ENCODE measurements at regions not wholly inside any gene's neighbourhood (a gene's known extent, or its start where the extent isn't known, plus 50 kb on each side); places are given as distances from the start of the nearest gene placed in this dataset.

DNA sequence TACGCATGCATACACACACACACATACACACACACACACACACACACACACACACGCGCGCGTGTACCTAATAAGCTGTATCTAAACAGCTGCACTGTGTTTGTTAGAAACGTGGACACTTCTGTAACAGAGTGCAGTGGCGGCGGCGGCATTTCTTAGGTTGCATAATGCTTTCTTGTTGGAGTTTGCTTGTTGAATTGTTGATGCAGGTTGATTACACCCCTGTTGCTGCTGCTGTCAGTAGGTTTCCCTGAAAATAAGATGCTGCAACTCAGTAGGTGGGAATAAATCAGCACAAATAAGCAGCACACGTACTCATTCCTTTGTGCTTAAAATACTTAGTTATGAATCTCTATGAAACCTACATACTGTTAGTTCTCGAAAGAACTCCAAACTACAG lies 479.2 kb downstream of the LIG4 start:
- no peak for DNase-seq

DNA sequence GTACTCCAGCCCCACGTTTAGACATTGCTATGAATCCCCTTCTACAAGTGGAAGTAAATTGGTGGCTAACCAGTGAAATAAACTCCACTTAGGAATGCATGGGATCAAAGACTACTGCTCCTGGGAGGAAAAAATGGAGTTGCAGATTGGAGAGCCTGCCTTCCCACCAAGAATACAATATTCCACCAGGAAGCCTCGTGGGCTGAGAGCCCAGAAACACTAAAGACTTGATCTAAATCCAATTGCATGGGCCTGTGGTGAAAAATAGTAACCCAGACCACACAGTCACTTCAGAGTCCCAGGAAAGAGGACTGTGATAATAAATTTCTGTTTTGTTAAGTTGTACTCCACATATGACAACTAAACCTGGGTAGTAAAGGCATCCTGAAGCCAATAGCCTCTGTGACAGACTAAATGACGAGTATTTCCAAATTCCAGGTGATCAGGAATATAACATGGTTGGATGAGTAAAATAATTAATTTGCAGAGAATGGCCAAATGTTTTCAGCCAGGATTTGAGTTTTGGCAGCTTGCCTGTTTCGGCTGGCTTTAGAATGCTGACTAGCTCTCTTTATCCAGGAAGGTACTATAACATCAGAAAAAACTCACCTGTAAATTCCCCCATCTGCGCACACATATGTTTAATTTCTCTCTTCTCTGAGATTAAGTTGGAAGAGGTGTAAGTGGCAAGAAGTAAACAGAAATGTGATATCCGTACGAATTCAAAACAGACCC lies 480.3 kb downstream of the LIG4 start:
- no peak for DNase-seq

DNA sequence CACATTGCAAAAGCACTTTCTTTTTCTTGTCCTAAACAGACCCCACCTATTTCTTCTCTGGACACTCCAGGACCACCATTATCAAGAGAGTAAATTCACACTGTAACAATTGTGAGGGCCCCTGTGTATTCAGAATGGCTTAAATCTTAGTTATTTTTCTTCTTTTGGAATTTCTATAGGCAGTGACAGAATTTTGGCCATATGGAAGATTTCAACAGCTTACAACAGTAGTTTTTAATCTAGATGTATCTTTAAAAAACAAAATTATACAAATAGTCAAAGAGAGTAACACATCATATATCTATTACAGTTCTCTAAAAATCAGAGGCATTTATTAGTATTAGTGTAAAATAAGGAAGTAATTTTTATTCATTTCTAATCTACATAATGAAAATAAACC lies 482.1 kb downstream of the LIG4 start:
- DNase-seq = no peak

DNA sequence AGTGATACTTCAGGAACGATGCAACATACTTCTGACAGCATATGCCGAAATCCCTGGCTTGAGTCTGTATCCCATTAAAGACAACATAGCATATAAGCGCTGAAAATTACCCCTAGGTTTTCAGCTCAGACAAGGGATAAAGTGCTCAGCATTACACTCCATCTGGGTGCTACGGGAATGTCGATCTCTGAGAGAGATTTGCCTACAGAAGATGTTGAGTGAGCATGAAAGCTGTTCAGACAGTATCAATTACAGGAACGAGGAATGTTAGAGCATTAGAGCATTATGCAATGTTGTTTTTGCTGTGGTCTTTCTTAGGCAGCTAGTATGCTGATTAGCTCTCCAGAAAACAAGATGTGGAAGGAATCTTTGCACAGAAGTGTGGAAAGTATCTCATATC lies 484.5 kb downstream of the LIG4 start:
- DNase-seq = no peak

DNA sequence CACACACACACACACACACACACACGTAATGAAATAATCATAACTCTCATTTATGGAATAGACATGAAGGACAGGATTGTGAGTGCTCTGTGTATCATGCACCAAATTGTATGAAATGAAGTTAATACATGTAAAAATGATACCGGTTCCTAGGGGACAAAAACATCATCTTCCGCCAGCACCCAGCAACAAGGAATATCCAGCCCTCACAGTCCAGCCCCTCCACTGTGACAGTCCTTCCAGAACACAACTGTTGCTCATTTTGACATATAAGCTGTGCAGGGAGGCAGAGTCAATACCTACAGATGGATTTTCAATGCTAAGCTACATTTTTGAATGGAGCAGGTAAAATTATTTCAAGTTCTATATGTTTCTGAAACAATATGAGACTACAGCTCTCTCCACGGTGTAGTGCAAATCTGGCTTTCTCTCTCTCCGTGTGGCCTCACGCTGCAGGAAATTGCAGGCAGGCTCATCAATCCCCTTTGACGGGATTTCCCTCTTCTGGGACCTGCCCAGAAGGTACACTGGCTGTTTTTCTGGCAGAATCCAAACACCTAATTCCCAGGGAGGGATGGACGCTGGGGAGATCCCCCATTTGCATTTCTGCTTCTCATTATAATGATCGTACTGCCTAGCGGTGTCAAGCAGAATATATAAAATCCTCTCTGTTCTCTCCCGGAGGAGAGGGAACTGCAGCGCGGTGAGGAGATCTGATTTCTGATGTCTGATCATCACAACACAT lies 494.0 kb downstream of the LIG4 start:
- DNase-seq = no peak

DNA sequence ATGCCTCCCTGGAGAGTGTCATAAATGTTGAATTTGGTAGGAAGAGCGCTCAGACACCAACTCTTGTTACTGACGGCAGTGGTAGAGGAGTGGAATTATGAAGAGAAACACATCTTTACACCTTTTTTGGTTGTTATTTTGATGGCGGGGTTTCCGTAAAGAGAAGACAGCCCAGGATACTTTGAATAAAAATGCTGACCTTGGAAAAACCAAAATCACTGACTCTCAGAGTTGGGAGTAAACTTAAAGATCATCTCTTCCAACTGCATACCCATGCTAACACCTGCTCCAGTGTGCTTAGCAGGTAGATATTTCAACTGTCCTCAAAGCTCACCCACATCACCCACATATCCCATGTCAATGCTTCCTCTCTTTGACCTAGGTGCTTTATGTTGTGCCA lies 498.6 kb downstream of the LIG4 start:
- DNase-seq = no peak

DNA sequence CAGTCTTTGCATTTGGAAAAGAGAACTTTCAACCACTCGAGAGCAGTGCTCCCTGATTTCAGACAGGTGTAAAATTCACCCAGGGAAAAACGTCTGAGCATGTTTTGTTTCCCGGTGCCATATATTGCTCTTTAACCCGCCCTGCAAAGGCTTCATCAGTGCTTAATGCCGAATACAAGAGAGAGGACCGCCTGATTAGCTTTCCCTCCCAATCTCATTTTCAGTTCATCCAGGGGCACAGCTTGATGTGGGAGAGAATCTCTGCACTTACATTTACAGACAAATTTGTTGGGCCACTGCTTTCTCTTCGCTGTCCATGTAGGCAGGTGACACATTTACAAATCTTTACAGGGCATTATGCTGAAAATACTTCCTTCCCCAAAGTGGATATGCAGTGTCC lies 499.1 kb downstream of the LIG4 start:
- DNase-seq = no peak

DNA sequence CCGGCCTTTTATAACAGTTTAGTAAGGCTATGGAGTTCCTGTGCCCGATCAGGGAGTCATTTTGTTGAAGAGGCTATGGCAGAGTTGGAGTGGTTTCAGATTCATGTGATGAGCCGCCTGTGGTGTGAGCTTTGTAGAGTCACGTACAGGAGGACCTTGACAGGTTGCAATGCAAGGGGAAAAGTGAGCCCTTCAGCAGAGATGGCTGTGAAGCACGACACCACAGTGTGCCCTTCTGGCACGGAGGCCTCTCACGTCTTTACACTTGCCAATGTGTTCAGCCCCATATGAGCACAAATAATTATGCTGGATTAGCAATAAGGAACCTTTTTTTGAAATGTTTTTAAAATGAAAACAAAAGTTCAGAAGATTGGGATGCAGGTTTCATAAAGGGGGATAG lies 499.8 kb downstream of the LIG4 start:
- no peak for DNase-seq

DNA sequence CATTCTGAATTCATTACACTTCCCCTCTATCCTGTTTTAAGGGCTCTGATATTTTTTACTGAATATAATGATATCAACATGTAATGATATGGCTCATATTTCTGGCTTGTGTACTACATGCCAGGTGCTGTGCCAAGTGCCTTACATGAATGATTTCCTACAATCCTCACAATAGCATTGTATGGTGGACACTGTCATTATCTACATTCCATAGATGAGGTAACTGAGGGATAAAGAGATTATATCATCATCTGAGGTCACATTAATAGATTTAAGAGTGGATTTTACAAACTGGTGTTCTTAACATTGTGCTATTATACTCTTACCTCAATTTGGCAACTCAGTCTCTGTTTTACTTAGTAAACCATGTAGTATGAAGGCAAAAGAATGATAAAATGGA lies 502.0 kb downstream of the LIG4 start:
- no peak for DNase-seq

DNA sequence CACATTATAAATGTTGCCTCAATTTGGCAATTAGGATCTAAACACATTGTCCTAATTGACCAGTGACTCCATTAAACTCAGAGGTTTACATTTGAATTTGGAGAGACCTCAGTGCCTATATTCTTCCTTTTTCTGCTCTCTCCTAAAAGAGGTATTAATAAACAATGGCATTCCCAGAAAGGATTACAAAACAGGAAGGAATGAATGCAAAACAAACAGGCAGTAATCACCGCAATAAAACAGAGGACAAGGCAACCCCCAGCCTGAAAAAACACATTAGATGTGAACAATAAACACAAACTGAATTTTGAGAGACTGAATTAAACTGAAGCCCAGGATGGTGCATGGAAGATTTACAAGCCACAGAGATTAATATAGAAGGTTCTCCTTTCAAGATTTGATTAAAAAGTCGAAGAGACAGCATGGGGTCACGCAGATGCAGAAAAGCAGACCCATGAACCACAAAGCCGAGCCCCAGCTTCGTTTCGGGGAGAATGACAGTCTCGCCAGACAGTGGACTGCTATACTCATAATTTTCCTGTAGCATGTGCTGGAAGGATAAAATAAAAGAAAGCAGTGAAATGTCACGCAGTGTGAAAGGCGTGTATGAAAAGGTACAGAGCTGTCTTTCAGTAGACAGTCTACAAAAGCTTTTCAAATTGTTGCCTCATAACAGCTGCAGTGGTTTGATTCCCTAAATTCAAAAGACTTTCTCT lies 503.0 kb downstream of the LIG4 start:
- no peak for DNase-seq

DNA sequence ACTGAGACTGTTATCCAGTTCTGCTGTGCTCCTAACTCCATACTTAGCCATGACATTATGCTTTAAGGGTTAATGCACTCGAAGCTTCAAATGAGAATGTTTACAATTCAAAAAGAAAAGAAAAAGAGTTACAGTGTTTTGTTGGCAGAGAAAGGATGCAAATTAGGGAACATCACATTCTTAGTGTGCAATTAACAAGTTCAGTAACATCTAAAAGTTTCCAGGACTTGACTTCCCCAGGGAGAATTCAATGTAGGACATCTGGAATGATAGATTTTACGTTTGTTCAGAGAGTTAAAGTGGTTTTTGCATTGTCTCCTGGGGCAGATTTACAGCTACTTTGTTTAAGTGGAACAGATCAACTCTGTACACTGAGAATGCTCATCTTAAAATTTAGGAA lies 525.2 kb downstream of the LIG4 start:
- DNase-seq = no peak

DNA sequence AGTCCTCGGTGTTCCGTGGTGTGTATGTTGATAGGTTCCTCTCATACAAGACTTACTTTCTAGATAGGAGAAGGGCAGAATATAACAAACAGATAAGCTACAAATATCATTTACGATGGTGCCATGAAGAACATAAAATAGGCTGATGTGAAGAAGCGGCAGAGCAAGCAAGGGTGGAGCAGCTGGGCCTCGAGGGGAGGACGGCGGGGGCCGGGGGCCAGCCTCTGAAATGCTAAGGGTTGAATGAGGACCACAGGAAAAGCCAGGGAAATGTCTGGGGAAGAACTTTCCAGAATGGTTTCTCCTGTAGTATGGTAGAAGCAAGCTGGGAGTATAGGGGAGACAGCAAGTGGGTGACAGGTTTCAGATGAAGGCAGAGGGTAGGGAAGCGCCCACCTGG lies 529.5 kb downstream of the LIG4 start:
- DNase-seq = no peak

DNA sequence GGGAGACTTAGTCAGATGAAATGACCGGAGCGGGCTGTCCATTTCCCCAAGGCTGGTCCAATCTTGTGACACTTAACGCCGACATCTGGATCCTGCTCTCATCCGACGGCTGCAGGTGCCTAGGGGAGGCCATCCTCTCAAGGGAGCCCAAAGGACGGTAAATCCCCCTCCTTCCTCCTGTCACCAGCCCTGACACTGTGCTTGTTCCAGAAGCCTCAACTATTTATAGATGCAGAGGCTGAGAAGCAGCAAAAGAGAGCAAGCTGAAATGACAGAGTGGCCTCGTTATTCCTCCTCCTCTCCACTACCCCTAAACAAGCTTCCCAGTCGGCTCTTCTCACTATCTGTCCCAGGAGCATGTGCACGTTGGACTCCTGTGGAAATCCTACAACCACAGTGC lies 533.7 kb downstream of the LIG4 start:
- no peak for DNase-seq

DNA sequence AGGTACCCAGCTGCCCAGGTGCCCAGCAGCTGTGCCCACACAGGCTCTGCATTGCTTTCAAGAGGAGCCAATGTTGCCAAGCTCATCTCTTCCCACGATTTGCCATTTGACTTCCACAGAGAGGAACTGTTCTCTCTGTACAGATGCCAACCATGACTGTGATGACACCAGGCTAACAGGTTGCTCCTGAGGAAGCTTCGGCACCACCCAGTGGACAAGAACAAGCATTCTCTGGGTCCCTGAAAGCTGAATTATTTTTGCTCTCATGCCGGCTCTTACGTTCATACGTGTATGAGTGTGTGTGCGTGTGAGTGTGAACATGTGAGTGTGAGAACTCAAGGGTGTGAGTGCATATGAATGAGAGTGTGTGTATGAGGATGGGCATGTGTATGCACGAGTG lies 535.2 kb downstream of the LIG4 start:
- DNase-seq = no peak

DNA sequence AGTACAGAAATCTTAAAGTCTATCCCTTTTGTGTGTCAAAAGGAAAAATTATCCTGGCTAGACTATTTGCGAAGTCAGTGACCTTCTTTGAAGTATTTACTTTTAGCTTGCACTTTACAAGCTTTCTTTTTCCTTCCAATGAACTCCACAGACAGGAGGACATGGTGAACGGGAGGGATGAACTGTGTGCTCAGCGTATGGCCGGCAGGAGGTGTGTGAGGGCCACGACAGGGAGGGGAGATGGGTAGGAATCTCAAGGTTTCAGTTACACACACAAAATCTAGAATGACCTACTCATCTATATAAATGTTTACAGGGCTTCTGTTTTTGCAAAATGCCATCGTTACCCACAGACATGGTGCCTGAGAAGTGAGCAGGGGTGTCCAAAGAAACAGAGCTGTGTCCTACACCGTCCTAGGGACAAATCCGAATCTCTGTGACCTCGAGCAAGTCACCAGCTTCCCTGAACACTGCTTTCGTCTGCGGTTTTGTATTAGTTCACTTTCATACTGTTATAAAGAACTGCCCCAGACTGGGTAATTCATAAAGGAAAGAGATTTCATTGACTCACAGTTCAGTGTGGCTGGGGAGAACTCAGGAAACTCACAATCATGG lies 537.2 kb downstream of the LIG4 start:
- no peak for DNase-seq

DNA sequence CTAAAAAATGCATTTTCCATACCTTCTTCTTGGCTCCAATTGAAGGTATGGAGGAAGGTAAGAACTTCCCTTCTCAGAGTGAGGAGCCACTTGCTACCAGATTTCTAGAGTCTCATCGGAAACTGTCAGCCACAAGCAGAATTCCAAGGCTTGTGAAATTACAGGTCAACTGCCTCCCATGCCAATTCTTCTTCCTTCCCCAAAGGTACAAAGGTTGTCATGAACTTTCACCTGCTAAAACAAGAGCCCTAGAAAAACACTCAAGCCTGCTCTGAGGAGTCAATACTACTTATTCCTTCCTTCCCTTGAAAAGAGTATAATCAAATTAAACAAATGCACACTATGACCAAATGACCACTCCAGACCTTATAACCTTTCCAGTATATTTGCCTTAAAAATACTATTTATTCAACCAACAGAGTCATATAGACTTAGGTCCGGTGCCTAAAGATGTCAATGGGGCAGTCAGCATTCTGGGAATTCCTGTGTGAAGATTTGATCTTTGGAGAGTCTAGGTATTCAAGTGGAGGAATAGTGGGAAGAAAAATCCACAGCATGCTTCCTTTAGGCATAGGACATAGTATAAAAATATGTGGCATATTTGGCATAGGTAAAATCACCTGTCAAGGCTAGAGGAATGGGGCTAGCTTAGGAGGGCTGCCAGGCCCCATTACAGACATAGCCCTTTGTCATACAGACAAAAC lies 539.3 kb downstream of the LIG4 start:
- DNase-seq = no peak

DNA sequence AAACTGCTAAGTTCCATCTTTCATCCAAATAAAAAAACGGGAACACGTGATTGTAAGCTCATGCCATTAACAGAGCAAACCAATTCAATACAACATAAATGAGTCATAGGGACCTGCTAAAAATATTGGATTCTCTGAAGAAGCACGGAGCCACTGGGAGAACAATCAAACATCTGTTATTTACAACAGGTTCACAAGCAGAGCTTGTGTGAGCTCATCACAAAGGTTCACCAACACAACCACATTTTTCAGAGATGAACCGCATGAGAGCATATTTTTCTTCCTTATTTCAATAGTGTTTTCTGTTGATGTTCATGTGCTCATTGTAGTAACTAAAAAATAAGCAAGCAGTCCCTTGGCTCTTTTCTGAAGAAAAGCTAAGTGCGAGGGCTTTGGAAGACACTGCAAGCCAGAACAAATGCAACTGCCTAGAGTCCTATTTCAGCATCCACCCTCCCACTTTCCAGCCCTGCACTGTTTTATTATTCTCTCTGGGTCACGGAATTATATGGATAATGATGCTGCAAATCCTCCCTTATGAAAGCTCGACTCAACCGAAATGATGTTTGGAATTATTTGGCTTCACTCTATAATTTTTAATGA lies 545.8 kb downstream of the LIG4 start:
- no peak for DNase-seq

DNA sequence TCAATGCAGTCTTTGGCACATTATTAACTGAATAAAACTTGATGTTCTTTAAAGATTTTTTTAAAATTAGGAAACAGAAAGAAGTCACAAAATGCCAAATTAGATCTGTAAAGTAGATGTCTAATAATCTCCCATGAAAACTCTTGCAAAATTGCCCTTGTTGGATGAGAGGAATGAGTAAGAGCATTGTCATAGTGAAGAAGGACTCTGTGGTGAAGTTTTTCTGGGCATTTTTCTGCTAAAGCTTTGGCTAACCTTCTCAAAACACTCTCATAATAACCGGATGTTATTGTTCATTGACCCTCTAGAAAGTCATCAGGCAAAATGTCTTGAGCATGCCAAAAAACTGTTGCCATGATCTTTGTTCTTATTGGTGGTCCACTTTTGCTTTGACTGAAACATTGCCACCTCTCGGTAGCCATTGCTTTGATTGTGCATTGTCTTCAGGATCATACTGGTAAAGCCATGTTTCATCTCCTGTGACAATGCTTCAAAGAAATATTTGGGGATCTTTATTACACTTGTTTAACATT lies 549.3 kb downstream of the LIG4 start:
- DNase-seq = no peak

DNA sequence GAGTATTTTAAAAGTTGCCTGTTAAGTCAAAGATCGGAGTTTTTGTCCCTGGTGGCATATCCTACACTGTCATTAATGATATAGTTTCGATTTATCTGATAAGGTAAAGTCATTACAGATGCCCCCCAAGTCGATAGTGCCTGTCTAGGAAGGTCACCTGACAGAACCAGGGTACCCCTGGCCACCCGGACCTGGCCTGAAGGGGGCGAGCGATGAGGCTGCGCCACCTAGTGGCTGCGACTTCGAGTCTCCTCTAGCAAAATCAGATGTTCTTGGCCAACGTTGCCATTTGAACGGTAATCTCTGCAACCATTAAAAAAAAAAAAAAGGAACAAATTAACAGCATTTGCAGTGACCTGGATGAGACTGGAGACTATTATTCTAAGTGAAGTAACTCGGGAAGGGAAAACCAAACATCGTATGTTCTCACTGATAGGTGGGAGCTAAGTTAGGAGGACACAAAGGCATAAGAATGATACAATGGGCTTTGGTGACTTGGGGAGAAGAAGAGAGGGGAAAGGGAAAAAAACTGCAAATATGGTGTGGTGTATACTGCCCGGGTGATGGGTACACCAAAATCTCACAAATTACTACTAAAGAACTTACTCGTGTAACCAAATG lies 565.1 kb downstream of the LIG4 start:
- DNase-seq = no peak

DNA sequence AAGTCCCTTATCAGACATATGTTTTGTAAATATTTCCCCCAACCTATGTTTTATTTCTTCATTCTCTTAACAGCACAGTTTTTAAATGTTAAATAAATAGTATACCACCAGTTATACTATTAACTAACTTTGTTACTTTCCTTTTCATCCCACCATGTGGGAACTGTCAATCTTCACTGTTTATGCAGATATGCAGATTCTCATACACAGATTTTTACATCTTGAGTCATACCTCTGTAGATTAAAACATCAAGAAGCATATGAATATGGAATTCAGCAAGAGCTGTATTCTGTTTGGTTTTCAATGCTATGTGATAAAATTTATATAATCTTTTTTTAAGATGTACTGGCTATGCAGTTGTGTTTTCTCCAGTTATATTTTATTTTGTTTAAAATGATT lies 566.3 kb downstream of the LIG4 start:
- no peak for DNase-seq

DNA sequence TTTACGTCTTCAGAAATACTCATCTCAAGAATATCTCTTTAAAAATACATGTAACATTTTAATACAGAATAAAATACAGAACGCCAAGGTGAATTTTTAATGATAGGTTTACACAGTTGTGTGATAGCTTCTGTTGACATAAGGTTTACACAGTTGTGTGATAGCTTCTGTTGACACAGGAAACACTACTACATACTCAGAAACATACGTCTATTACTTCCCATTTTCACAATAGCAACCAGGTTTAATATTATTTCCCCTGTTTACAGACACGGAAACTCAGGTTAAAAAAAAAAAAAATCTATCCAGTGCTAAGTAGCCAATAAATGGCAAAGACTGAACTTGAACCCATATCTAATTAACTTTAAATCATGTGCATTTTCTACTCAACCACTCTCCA lies 571.2 kb downstream of the LIG4 start:
- no peak for DNase-seq

DNA sequence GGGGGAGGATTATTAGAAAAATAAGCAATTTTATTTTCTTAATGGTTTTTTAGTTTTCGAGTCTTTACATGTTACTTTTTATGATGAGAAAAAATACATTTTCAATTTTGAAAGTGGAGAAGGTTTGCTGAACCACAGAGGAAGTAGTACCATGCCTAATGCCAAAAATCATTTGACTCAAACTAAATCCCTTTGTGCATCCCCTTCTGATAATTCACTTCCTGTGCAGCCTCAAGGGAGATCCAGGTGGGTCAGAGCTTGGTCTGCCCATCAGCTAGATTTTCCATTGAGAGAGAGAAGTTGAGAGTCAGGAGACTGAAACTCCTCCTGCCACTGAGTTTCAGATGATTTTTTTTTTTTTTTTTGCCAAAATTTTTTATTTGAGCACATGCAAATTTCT lies 571.7 kb downstream of the LIG4 start:
- DNase-seq = no peak

All from DMS 273 treated with DMSO at 0.1 percent for 48 hours (cell line).